ENCODE measurements at regions not wholly inside any gene's neighbourhood (a gene's known extent, or its start where the extent isn't known, plus 50 kb on each side); places are given as distances from the start of the nearest gene placed in this dataset.

DNA sequence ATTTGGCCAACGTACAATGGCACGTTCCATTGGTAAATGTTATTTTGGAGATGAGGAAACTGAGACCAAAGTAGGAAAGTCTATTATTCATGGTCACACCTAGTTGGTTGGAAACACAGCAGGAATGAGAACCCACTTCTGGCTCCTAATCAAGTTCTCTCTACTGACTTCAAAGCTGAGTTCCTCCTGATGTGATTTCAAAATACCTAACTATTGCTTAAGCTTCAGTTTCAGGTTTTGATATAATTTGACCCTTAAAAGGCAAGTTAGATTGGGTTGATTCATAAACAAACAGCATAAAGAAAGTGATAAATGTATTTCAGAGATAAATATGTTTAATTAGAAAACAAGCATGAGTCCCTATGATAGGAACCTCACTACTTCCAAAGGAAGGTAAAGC lies 312.5 kb downstream of the PARP8 start:
- Histone ChIP-seq H3K4me3 (no peak overlapping the region), H3K27me3 (replicated peaks in 1 of 2; ENCODE audit: control insufficient read depth in 2 of 2, insufficient read depth in 2 of 2, low read length in 1 of 2) (no peaks in the 10 kb centered on the region), H4K20me1 (ENCODE audit: control insufficient read depth, insufficient read depth) (no peaks in the 10 kb centered on the region), H3K4me2 (ENCODE audit: control insufficient read depth, insufficient read depth) (no peak overlapping the region), H3K79me2 (ENCODE audit: control insufficient read depth, insufficient read depth, low read length) (no peaks in the 10 kb centered on the region), H3K4me1 (ENCODE audit: control insufficient read depth, insufficient read depth, low read length) (no peaks in the 10 kb centered on the region), H3K9me3 (replicated peaks; ENCODE audit: control insufficient read depth, insufficient read depth, low read length) (no peaks in the 10 kb centered on the region), H2AFZ (ENCODE audit: control insufficient read depth, low read depth, low read length) (no peak overlapping the region), H3K27ac (ENCODE audit: control insufficient read depth, insufficient read depth) (no peak overlapping the region), H3K9ac (ENCODE audit: control insufficient read depth, insufficient read depth, low read length) (no peak overlapping the region), H3K36me3 (ENCODE audit: control insufficient read depth in 2 of 2, insufficient read depth in 2 of 2, low read length in 1 of 2) (no peaks in the 10 kb centered on the region)
- ChIA-PET CTCF (interaction anchor here (0.8 kb wide), 1 partner anchor 16 kb away, joined by 3 read pairs; no protein-coding TSS in a partner anchor), SMC1A (ENCODE audit: uncharacterized antibody, unreplicated experiment) (interaction anchor here (1.2 kb wide), 1 partner anchor 15 kb away, joined by 5 read pairs; no protein-coding TSS in a partner anchor), RAD21 (ENCODE audit: unreplicated experiment) (interaction anchor here (1.6 kb wide), 1 partner anchor 21 kb away, joined by 5 read pairs; no protein-coding TSS in a partner anchor), POLR2A (no interaction called here)
- WGBS (ENCODE audit: insufficient coverage, insufficient replicate concordance, low lambda C conversion rate, missing lambda C conversion rate): 0% methylated on average over 2 of the region's 2 CpGs
- intact Hi-C loops (cut with micrococcal nuclease; ENCODE audit: unreplicated experiment) (no loop called here), in situ Hi-C loops (cut with MboI) (no loop called here)
- ATAC-seq (no peak), DNase-seq (ENCODE audit: low read depth, low spot score) (no peak), FAIRE-seq (no peak)
- no TSS peak for BruUV-seq (replicated peaks)
- TF ChIP-seq MEF2B (IDR thresholded peaks at IDR 0.05; ENCODE audit: partially characterized antibody, poor library complexity, severe bottlenecking): no peak
- TF ChIP-seq ESRRA (IDR thresholded peaks at IDR 0.05; ENCODE audit: low read length): no peak
- TF ChIP-seq, protein P1, sequence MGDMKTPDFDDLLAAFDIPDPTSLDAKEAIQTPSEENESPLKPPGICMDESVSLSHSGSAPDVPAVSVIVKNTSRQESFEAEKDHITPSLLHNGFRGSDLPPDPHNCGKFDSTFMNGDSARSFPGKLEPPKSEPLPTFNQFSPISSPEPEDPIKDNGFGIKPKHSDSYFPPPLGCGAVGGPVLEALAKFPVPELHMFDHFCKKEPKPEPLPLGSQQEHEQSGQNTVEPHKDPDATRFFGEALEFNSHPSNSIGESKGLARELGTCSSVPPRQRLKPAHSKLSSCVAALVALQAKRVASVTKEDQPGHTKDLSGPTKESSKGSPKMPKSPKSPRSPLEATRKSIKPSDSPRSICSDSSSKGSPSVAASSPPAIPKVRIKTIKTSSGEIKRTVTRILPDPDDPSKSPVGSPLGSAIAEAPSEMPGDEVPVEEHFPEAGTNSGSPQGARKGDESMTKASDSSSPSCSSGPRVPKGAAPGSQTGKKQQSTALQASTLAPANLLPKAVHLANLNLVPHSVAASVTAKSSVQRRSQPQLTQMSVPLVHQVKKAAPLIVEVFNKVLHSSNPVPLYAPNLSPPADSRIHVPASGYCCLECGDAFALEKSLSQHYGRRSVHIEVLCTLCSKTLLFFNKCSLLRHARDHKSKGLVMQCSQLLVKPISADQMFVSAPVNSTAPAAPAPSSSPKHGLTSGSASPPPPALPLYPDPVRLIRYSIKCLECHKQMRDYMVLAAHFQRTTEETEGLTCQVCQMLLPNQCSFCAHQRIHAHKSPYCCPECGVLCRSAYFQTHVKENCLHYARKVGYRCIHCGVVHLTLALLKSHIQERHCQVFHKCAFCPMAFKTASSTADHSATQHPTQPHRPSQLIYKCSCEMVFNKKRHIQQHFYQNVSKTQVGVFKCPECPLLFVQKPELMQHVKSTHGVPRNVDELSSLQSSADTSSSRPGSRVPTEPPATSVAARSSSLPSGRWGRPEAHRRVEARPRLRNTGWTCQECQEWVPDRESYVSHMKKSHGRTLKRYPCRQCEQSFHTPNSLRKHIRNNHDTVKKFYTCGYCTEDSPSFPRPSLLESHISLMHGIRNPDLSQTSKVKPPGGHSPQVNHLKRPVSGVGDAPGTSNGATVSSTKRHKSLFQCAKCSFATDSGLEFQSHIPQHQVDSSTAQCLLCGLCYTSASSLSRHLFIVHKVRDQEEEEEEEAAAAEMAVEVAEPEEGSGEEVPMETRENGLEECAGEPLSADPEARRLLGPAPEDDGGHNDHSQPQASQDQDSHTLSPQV (IDR thresholded peaks at IDR 0.05): no peak
- no peak for TF ChIP-seq MYC (IDR thresholded peaks at IDR 0.05; ENCODE audit: insufficient read depth, insufficient read length, insufficient replicate concordance, low read length, severe bottlenecking)
- TF ChIP-seq, protein P2, sequence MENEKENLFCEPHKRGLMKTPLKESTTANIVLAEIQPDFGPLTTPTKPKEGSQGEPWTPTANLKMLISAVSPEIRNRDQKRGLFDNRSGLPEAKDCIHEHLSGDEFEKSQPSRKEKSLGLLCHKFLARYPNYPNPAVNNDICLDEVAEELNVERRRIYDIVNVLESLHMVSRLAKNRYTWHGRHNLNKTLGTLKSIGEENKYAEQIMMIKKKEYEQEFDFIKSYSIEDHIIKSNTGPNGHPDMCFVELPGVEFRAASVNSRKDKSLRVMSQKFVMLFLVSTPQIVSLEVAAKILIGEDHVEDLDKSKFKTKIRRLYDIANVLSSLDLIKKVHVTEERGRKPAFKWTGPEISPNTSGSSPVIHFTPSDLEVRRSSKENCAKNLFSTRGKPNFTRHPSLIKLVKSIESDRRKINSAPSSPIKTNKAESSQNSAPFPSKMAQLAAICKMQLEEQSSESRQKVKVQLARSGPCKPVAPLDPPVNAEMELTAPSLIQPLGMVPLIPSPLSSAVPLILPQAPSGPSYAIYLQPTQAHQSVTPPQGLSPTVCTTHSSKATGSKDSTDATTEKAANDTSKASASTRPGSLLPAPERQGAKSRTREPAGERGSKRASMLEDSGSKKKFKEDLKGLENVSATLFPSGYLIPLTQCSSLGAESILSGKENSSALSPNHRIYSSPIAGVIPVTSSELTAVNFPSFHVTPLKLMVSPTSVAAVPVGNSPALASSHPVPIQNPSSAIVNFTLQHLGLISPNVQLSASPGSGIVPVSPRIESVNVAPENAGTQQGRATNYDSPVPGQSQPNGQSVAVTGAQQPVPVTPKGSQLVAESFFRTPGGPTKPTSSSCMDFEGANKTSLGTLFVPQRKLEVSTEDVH (IDR thresholded peaks at IDR 0.05; ENCODE audit: low read depth, partially characterized antibody): no peak
- no peak for TF ChIP-seq TARDBP (IDR thresholded peaks at IDR 0.05; ENCODE audit: borderline replicate concordance)
- TF ChIP-seq RUNX3 (IDR thresholded peaks at IDR 0.05; ENCODE audit: low read length): no peak
- no peak for TF ChIP-seq RFX5 (IDR thresholded peaks at IDR 0.05; ENCODE audit: low read depth, low read length)
- TF ChIP-seq, protein P3, sequence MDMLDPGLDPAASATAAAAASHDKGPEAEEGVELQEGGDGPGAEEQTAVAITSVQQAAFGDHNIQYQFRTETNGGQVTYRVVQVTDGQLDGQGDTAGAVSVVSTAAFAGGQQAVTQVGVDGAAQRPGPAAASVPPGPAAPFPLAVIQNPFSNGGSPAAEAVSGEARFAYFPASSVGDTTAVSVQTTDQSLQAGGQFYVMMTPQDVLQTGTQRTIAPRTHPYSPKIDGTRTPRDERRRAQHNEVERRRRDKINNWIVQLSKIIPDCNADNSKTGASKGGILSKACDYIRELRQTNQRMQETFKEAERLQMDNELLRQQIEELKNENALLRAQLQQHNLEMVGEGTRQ (IDR thresholded peaks at IDR 0.05; ENCODE audit: borderline replicate concordance, low read depth, low read length): no peak
- no peak for TF ChIP-seq SMARCA5 (IDR thresholded peaks at IDR 0.05)
- no peak for TF ChIP-seq HDAC2 (IDR thresholded peaks at IDR 0.05)
- TF ChIP-seq ASH2L (IDR thresholded peaks at IDR 0.05; ENCODE audit: borderline replicate concordance, low read depth): no peak
- no peak for TF ChIP-seq NFIC (IDR thresholded peaks at IDR 0.05; ENCODE audit: low read depth, low read length)
- no peak for TF ChIP-seq FOXK2 (IDR thresholded peaks at IDR 0.05)

Measured in GM12878 (cell line).